HK-2 (cell line): ENCODE measurements at regions not wholly inside any gene's neighbourhood (a gene's known extent, or its start where the extent isn't known, plus 50 kb on each side); places are given as distances from the start of the nearest gene placed in this dataset.

Experiments used
- DNase-seq: peaks from one replicate; pipeline ENCODE4 v3.0.0-alpha.2; 2018; ENCODE audit not compliant: unreplicated experiment

DNA sequence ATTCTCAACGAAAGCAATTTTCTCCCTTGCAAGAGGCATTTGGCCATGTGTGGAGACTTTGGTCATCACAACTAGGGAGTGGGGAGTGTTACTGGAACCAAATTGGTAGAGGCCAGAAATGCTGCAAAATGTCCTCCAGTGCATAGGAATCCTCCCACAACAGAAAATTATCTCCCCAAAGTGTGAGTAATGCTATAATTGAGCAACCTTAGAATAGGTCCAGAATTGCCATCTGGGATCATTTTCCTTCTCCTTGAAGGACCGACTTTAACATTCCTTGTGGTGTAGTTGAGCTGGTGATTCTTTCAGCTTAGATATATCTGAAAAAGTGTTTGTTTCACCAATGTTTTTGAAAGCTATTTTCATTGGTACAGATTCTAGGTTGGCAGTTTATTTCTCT lies 111.2 kb upstream of the SMIM21 start:
- no peak for DNase-seq

DNA sequence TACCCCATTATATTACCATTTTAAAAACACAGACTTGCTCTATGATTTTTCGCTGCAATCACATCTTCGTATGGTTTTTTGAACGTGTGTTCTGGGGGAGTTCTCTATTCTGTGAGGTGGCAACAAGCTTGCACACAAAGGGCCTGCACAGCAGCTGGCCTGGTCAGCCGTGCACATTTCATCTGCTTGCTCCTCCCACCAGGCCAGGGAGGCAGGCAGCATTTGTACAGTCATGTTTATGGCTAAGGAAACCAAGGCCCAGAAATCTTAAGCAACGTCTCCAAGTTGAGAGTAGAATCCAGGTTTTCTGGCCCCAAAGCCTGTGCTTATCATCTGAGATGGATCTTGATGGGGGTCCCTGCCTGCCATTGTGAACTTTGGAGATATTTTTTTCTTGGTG lies 106.4 kb upstream of the SMIM21 start:
- DNase-seq: no peak

DNA sequence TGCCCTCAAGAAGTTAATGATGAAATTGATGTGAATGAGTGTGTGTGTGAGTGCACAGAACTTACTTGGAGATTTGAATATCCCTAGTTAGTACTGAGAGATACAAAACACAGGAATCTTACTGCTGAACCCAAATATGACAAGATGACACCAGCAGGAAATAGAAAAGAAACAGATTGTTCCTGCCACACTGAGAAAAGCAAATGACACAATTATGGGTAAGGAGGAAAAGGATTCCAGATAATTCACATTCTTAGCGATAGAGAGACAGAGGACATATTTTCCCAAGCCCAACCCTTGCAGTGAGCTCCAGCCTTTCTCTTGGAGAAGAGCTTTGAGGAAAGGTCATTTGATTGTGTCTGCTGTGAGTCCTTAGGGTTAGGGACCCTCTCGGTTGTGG lies 105.7 kb upstream of the SMIM21 start:
- no peak for DNase-seq

DNA sequence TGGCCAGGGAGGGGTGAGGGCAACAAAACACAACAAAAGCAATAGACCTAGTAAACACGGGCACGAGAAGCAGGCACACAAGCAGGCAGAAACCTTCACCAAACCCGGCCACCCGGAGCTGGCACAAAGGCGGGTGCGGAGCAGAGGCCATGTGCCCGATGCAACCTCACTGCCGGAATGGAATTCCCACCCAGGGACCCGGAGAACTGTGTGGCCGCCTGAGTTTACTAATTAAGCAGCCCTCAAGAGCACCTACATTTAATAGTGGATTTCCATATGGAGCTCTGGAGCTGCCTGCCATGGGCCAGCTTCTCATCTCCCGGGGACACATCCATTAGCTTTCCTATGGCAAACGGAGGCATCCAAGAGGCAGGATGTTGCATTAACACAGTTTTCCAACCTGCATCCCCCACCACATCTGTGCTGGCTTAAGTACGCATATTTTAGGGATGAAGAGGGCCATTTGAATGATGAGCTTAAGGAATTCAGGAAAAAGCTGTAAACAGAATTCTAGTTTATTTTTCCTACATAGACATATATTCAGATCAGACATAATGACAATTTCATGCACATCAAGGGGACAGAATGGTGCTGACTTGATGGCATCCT lies 104.5 kb upstream of the SMIM21 start:
- no peak for DNase-seq

DNA sequence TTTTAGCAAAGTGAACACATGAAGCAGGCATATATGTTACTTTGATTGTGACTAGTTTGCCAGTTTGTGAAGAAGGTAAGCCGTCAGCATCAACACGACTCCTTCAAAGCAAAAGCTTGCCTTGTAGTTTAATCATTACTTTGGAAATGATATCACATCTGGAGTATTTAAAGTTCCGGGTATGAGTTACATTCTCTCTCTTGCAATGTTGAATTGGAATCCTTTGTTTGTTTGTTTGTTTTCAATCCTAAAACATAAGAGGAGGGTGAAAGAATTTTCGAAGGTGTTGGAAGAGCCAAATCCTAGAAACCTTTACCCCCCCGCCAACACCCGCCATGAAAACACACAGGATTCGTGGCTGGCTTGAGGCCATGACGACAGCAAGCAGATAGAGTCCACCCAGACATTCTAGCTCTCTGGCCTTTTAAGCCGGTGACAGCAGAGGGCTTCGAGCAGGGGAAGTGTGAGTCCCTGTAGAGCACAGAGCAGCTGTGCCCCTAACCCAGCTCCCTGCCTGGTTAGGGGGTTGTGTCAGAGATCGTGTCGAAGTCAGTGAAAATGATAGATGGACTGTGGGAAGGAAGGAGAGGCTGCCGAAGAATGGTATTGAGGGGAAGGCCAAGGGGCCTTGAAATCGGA lies 103.8 kb upstream of the SMIM21 start:
- DNase-seq: no peak

DNA sequence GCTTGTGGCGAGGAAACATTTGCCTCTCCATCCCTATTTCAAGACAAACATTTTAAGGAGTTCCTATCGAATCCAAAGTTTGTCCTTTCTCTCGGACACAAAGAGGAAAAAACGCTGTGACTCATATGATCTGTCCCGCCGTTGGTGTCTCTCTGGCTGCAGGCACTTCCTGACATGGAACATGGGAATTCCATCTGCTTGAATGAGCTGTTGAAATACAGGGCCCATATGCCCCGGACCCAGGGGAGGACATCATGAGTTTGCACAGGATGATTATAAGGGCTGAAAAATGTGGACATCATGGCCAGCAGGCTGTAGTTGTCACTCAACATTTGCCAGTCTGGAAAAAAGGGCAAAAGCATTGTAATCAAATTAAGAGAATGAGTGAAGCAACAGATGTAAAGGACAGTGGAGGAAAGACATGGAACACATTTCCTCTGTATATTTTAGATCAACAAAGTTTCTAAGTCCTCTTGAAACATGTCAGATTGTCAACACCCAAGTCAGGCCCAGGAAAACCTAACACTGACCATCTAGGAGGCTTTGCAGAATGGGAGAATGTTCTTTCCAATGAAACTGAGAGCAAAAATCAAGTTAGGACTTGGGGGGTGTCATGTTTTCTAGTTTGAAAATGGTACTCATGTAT lies 103.2 kb upstream of the SMIM21 start:
- no peak for DNase-seq

DNA sequence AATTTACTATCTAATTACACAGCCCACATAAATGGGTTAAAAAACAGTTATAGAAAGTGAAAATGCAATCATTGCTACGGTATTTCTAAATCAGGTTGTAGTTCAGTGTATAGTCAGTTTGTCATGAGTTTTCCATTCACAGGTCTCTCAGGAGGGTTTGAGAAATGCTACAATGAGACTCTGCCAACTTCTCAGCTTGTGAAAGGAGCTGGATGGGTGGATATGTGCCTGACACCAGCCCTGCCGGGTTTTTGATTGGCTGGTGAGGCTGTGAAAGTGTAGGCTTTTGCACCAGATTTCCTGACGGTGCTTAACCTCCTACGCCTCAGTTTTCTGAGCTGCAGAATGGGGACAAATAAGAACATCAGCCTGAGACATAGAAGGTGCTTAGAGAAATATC lies 102.6 kb upstream of the SMIM21 start:
- DNase-seq: no peak

DNA sequence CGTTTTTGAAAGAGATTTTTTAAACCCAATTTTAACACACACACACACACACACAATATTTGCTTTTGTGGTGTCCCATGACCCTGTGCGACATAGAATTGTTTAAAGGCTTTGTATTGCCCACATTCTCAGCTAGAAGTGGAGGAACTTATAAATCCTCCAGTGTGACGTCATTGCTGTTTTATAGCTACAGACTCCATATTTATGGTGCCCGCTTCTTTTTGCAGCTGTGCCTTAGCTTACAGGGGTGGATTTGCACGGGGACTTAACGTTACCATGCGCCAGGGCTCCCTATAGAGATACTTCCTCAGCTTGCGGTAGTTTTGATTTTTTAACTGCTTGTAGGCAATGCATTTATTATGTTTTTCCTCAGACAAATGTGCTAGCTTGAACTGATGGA lies 101.9 kb upstream of the SMIM21 start:
- no peak for DNase-seq

DNA sequence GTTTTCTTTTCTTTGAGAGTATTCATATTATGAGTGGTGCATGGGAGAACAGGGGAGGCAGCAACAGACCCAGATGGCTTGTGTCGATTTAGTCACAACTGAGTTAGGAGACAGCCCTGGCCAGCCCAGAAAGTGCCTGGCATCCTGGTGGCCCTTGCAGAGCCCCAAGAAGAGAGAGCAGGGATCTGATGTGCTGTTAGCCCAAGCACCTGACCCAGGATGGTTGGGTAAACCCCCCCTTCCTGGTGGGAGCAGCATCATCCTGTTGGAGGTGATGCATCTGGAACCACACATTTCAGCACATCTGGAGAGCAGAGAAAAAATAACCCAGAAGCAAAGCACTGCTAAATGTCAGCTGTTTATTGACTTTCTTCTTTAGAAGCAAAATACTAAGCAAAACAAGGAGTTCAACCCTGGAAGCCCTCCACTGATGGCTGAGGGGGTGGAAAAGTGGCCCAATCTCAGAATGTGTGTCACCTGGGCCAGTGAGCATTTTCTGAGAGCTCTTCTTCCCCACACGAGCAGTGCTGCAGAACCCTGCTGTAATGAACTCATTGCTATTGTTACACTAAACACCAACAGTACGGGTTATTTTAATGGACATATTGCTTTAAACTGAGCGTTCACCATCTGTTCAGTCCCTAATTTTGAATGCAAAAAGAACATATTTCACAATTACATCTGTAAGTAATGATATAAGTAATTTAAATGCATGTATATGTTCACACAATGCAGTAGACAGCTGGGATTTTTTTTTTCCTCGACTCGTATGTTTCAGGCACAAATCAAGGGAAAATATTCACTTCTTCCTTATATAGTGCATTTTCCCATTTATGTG lies 100.6 kb upstream of the SMIM21 start:
- DNase-seq: no peak

DNA sequence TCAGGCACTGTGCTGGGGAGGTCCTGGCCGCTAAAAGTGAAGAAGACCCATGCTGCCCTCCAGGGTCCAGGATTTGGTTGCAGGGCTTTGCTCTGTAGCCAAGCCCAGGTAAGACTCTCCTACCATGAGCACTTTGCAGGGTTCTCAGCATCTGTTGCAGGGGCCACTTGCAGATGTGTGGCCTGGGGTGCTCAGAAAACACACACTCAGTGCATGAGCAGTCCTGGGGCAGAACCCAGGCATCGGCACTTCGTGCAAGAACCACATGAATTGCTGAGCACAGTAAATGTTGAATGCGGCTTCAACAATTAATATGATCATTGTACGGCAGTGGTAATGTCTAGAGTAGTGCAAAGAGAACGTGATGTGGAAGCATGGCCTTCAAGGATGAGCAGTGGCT lies 98.5 kb upstream of the SMIM21 start:
- DNase-seq: no peak

DNA sequence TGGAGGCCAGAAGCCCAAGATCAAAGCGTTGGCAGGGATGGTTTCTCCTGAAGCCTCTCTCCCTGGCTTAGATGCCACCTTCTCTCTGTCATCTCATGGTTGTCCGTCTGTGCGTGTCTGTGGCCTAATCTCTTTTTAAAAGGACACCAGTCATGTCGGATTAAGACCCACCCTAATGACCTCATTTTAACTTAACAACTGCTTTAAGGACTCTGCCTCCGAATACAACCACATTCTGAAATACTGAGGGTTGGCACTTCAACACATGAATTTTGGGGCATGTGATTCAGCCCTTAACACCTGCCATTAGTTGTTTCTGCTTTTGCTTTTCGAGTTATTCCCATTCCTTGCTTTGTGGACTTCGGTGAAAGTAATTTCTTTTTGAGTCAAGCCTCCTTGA lies 97.8 kb upstream of the SMIM21 start:
- no peak for DNase-seq

DNA sequence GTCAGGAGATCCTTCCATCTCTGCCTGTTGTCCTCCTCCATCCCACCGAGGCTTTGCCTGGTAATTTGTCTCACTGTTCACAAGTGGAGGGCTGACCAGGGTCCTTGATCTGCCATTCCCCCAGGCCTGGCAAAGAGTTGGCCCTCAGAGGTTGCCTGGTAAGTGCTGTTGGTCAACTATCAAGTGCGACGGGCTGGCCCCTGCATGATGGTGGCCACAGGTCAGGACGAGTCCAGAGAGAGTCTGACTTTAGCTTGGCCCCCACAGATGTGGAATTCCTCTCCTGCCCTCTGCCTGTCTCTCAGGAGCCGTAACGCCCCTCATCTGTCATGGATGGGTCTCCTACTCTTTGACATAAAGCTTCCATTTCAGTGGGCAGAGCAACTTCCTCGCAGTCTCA lies 97.3 kb upstream of the SMIM21 start:
- DNase-seq: no peak

DNA sequence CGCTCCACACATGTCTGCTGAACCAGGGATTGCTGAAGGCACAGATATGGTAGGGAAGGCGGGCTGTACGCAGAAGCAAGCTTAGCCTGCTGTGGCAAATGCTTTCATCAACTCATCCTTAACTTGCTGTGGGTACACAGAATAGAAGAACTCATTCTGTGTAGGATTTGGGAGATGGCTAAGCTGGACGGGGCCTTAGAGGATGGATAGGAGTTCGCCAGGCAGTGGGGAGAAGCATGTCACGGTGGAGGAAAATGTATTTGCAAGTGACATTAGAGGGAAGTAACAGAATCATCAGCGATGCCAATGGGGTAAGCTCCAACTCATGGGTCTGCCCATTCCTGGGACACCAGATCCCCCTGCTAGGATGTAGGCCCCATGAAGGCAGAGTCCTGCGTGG lies 96.7 kb upstream of the SMIM21 start:
- DNase-seq: no peak

DNA sequence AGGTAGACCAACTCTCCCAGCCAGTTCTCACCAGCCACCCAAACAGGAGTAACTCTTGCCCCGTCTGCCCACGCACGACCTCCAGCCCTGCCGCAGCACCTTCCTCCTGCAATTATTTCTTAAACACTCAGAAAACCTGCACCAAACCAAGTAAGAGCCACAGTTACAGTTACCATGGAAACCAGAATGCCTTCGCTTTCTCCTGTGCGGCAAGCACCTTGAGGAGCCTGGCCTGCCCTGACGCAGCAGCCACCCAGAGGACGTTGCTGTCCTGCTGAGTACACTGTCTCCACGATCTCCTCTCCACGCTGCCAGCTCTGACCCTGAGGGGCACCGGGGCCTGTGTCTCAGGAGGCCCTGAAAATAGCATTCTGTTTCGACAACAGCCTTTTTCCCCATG lies 94.3 kb upstream of the SMIM21 start:
- no peak for DNase-seq

DNA sequence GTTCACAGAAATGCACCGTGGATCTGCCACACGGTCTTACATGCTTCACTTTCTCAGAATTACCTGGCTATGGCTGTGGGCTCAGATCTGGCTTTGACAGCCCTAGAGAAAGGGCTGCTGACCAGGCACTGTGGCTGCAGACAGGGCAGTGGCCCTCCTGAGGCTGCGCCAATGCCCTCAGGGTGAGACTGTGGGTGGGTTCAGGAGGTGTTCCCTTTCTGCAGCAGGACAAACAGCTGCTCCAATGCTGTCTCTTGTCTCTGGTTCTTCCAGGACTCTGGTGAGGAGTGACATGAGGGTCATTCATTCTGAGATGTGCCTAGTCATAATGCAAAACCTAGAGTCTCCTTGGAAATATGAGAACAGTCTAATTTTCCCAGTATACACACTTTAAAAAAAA lies 90.5 kb upstream of the SMIM21 start:
- no peak for DNase-seq

DNA sequence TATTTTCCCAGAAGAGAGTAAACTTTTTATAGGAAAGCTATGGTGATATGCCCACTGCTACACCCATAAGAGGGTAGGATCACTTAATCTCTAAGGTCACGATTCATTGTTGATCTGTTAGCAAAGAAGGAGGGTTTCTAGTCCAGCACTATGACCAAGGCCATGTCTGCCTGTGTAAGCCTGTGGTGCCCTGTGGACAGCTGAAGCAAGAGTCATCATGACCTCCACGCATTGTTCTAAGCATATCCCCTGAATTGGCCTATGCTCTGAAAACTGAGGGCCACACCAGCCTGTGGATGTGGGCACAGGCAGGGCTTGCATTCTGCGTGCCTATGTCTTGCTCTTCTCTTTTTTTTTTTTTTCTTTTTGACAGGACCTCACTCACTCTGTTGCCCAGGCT lies 89.8 kb upstream of the SMIM21 start:
- no peak for DNase-seq

DNA sequence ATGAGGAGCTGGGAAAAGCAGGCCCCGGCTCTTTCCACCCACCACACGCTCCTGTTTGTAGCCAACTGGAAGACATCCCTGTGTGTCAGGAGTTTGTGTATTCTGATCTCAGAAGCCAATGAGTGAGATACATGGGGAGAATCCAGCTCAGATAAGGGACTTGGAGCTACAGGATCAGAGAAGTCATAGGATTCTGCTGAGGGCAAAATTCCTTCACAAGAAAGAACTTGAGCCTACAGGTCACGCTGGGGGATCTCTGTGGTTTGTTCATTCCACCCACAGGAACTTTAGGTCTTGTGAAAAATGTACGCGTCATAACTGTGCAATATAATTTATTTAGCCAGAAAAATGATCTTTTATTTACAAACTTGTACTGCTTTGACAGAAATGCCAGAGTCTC lies 80.1 kb upstream of the SMIM21 start:
- no peak for DNase-seq

DNA sequence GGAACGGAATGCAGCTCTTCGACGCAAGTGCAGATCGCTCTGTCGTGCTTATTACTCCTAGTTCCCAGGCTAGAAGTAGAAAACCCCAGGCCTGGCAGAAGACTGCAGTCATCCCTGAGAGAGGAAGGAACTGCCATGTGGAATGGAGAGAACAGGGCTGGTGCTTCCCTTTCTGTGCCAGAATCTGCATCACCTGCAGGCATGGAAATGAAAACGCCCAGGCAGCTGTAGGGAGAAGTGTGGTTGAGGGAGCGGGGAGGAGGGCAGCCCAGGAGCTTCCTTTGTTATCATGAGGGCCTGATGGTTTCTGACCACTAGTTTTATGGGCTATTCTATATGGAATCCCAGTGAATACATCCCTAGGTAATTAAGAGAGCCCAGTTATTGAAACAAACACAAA lies 79.4 kb upstream of the SMIM21 start:
- DNase-seq: no peak

DNA sequence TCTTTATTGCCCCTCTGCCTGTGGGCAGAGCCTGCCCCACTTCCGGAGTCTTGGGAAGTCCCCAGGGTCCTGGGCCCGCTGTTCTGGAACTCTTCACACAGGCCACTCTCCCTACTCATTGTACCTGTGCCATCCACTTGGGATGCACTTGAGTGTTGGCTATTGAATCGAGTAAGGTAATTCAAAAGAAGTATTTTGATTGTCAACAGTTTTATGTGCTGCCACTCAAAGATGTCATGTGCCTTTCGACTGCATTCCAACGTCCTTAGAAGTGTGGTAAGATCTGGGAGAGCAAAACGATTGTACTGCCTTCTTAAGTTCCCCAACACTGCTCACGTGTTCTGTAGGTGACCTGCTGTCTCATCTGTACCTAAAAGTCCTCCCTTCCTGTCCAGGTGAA lies 77.0 kb upstream of the SMIM21 start:
- DNase-seq: no peak

DNA sequence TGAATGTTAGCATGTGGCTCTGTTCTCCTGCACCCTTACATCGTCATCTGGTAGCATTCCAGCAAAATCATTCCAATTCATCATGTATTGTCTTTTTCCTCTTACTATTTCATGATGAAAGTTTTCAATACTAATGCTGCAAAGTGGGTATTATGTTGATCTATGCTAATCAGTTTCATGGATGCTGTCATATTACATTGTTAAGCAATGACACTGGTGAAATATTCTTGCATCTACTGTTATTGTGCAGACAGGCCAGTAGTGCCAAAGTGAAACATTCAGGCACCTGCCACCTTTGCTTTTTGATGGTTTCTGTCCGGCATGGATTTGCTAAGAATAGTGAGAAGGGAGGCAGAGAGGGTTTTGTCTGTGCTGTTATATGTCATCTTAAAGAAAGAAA lies 76.1 kb upstream of the SMIM21 start:
- no peak for DNase-seq

DNA sequence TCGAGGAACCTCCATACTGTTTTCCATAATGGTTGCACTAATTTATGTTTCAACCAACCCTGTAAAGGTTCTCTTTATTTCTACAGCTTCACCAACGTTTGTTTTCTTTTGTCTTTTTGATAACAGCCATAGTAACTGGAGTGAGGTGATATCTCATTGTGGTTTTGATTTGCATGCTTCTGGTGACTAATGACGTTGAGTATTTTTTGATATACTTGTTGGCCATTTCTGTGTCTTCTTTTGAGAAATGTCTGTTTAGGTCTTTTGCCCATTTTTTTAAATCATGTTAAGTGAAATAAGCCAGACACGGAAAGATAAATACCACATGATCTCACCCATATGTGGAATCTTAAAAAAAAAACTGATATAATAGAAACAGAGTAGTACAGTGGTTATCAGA lies 74.8 kb upstream of the SMIM21 start:
- no peak for DNase-seq

DNA sequence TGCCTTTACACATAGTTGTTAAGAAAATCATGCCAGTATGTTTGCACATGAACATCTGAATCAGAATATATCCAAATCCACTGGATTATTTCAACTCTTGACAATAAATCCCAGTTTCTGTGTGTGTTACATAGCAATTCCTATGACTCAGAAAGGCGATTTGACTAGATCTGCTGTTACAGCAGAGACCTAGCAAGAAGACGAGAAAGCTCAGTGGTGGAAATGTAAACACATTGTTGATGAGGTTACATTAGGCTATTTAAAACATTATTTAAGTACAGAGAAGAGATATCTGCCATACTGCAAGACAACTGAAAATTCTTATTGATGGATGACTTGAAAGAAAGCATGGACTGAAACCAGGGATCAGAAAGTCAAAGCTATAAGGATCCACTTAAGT lies 73.0 kb upstream of the SMIM21 start:
- no peak for DNase-seq
